HG03558 (cell line): ENCODE measurements at regions not wholly inside any gene's neighbourhood (a gene's known extent, or its start where the extent isn't known, plus 50 kb on each side); places are given as distances from the start of the nearest gene placed in this dataset.
"Not testable (repeated sequence)": the region's sequence is repeated elsewhere in the genome, so short reads cannot be mapped to it uniquely, and the experiment has no call there.

Experiments
- ATAC-seq: cut with Tn5 transposase; IDR thresholded peaks from one replicate; pipeline ENCODE4 v1.9.1; 2021; ENCODE audit warnings: moderate number of reproducible peaks; ENCODE audit not compliant: unreplicated experiment; ENCODE audit errors: extremely low read depth

- ATAC-seq = no peak
These were observed 427.9 kb downstream of the KCTD16 start for GRCh38 chr5:144598451-144599068.

GRCh38 chr5:144596517-144596916 is 425.8 kb downstream of the KCTD16 start:
- ATAC-seq = no peak

- ATAC-seq = no peak
These were observed 424.2 kb downstream of the KCTD16 start for GRCh38 chr5:144594919-144595318.

GRCh38 chr5:144594234-144594633 is 423.6 kb downstream of the KCTD16 start:
- not testable (repeated sequence) for ATAC-seq

GRCh38 chr5:144585681-144586080 is 415.0 kb downstream of the KCTD16 start:
- no peak for ATAC-seq

- no peak for ATAC-seq
These were observed 413.1 kb downstream of the KCTD16 start for GRCh38 chr5:144583541-144584449.

GRCh38 chr5:144582066-144582465 is 411.4 kb downstream of the KCTD16 start:
- ATAC-seq = no peak

GRCh38 chr5:144581044-144581443 is 410.4 kb downstream of the KCTD16 start:
- no peak for ATAC-seq

GRCh38 chr5:144577676-144578075 is 407.0 kb downstream of the KCTD16 start:
- ATAC-seq = no peak

- no peak for ATAC-seq
These were observed 405.1 kb downstream of the KCTD16 start for GRCh38 chr5:144575736-144576135.

- ATAC-seq = no peak
These were observed 396.7 kb downstream of the KCTD16 start for GRCh38 chr5:144567421-144567780.

GRCh38 chr5:144566747-144567420 is 396.2 kb downstream of the KCTD16 start:
- no peak for ATAC-seq

GRCh38 chr5:144549580-144549979 is 378.9 kb downstream of the KCTD16 start:
- ATAC-seq = no peak

- ATAC-seq = no peak
These were observed 378.3 kb downstream of the KCTD16 start for GRCh38 chr5:144548936-144549335.

GRCh38 chr5:144547098-144547499 is 376.4 kb downstream of the KCTD16 start:
- no peak for ATAC-seq

GRCh38 chr5:144538845-144539244 is 368.2 kb downstream of the KCTD16 start:
- ATAC-seq = no peak
